ENCODE measurements at regions not wholly inside any gene's neighbourhood (a gene's known extent, or its start where the extent isn't known, plus 50 kb on each side); places are given as distances from the start of the nearest gene placed in this dataset.
A peak's percentile ranks its signal among the peaks of the same experiment; 100 is the strongest.

GRCh38 chr7:110486549-110486948 lies 604.4 kb upstream of the LRRN3 start:
- H3K27me3 ChIP-seq (ENCODE audit: low read length), result no peaks in the 10 kb centered on the region
- DNase-seq (no peak), ATAC-seq (no peak)
- H2AFZ ChIP-seq (ENCODE audit: low read length), result no peak overlapping the region
- no peak overlapping the region for H3K4me3 ChIP-seq (ENCODE audit: low read length)
- TF ChIP-seq, protein P1, sequence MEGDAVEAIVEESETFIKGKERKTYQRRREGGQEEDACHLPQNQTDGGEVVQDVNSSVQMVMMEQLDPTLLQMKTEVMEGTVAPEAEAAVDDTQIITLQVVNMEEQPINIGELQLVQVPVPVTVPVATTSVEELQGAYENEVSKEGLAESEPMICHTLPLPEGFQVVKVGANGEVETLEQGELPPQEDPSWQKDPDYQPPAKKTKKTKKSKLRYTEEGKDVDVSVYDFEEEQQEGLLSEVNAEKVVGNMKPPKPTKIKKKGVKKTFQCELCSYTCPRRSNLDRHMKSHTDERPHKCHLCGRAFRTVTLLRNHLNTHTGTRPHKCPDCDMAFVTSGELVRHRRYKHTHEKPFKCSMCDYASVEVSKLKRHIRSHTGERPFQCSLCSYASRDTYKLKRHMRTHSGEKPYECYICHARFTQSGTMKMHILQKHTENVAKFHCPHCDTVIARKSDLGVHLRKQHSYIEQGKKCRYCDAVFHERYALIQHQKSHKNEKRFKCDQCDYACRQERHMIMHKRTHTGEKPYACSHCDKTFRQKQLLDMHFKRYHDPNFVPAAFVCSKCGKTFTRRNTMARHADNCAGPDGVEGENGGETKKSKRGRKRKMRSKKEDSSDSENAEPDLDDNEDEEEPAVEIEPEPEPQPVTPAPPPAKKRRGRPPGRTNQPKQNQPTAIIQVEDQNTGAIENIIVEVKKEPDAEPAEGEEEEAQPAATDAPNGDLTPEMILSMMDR (conservative IDR thresholded peaks at IDR 0.05; ENCODE audit: low read depth, low read length), result no peak
- TF ChIP-seq EZH2phosphoT487 (IDR thresholded peaks at IDR 0.05; ENCODE audit: borderline replicate concordance, low read length) (no peak), EZH2 (IDR thresholded peaks at IDR 0.05; ENCODE audit: low read length, unreplicated experiment) (no peak)
- H3K4me1 ChIP-seq (ENCODE audit: insufficient read depth, low read length), result no peaks in the 10 kb centered on the region
- no peaks in the 10 kb centered on the region for H3K36me3 ChIP-seq (ENCODE audit: low read depth, low read length)
- no peaks in the 10 kb centered on the region for H3K9me3 ChIP-seq (ENCODE audit: low read length)
- H4K20me1 ChIP-seq (ENCODE audit: low read length), result no peaks in the 10 kb centered on the region
- no peaks in the 10 kb centered on the region; the same call in 1 of the 2 replicates for H3K9me2 ChIP-seq (replicated peaks; ENCODE audit: low read length)
- ChIA-PET POLR2A (ENCODE audit: unreplicated experiment) (no interaction called here), CTCF (no interaction called here)
- no peak overlapping the region for H3K27ac ChIP-seq (ENCODE audit: low read length)
- intact Hi-C loops (cut with micrococcal nuclease), result no loop called here
- H3F3A ChIP-seq (ENCODE audit: low read length, unreplicated experiment), result no peaks in the 10 kb centered on the region
- no peaks in the 10 kb centered on the region for H3K79me2 ChIP-seq (ENCODE audit: low read length)
- BruUV-seq (replicated peaks), result no TSS peak
- no peak overlapping the region for H3K9ac ChIP-seq (ENCODE audit: low read length)
- H3K4me2 ChIP-seq (ENCODE audit: low read length), result no peak overlapping the region

DNA sequence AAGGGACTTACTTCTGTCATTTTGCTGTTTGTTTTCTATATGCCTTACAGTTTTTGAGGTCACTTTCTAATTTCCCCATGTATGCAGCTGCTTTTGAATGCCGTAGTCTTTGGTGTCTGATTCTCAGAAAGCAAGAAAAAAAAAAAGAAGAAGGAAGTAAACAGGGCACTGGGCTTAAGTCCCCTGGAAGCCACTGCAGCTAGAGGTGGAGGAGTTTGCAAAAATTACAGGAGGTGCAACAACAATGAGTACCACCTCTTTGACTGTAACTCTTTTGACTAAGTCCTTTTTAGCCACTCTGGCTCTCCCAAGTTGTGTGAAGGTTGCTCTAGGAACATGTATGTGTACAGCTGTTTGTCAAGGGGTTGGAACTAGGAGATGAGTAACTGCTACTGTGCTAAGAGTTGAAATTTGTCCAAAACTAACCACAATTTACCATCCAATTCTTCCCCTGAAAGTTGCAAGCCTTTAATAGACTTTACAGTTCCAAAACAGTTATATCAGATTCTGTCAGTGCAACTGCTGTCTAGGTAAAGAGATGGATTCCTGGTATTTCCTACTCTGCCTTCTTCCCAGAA lies 588.0 kb upstream of the LRRN3 start:
- peak; percentile 37 for DNase-seq
- Histone ChIP-seq H3K9me3 (ENCODE audit: low read length) (no peaks in the 10 kb centered on the region), H3K9ac (ENCODE audit: low read length) (no peak overlapping the region), H3K79me2 (ENCODE audit: low read length) (no peaks in the 10 kb centered on the region), H3K27me3 (ENCODE audit: low read length) (no peaks in the 10 kb centered on the region), H3K4me3 (ENCODE audit: low read length) (no peak overlapping the region), H4K20me1 (ENCODE audit: low read length) (no peaks in the 10 kb centered on the region), H3K36me3 (ENCODE audit: low read depth, low read length) (no peaks in the 10 kb centered on the region), H3K9me2 (replicated peaks; ENCODE audit: low read length) (no peaks in the 10 kb centered on the region), H2AFZ (ENCODE audit: low read length) (no peak overlapping the region), H3K4me2 (ENCODE audit: low read length) (no peak overlapping the region), H3K27ac (ENCODE audit: low read length) (no peak overlapping the region), H3F3A (ENCODE audit: low read length, unreplicated experiment) (no peaks in the 10 kb centered on the region), H3K4me1 (ENCODE audit: insufficient read depth, low read length) (no peaks in the 10 kb centered on the region)
- BruUV-seq (replicated peaks), result no TSS peak
- ChIA-PET POLR2A (ENCODE audit: unreplicated experiment) (no interaction called here), CTCF (no interaction called here)
- intact Hi-C loops (cut with micrococcal nuclease), result no loop called here
- TF ChIP-seq EZH2phosphoT487 (IDR thresholded peaks at IDR 0.05; ENCODE audit: borderline replicate concordance, low read length), result no peak
- TF ChIP-seq, protein P1 (conservative IDR thresholded peaks at IDR 0.05; ENCODE audit: low read depth, low read length), result no peak
- no peak for TF ChIP-seq EZH2 (IDR thresholded peaks at IDR 0.05; ENCODE audit: low read length, unreplicated experiment)
- ATAC-seq, result peak; percentile 99

DNA sequence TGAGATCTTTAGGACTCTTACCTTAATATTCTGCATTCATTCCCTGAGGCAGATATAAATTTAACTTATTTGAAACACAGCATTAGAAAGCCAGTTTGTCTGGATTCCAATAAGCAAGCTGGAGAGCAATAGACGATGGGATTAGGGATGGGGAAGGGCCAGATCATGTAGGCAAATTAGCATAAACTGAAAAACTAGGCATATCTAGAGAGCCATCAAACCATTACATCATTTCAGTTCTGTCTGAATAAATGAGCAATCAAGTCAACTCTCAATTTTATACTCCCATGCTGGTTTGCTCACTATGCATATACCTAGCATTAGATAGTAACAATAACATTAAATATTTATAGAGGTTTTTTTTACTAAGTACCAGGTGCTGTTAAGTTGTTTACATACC lies 583.6 kb upstream of the LRRN3 start:
- no peaks in the 10 kb centered on the region for H3K27me3 ChIP-seq (ENCODE audit: low read length)
- no peaks in the 10 kb centered on the region for H3F3A ChIP-seq (ENCODE audit: low read length, unreplicated experiment)
- no peak overlapping the region for H3K27ac ChIP-seq (ENCODE audit: low read length)
- no peaks in the 10 kb centered on the region for H3K9me3 ChIP-seq (ENCODE audit: low read length)
- no peak overlapping the region for H3K9ac ChIP-seq (ENCODE audit: low read length)
- H3K36me3 ChIP-seq (ENCODE audit: low read depth, low read length), result no peaks in the 10 kb centered on the region
- TF ChIP-seq EZH2phosphoT487 (IDR thresholded peaks at IDR 0.05; ENCODE audit: borderline replicate concordance, low read length) (no peak), EZH2 (IDR thresholded peaks at IDR 0.05; ENCODE audit: low read length, unreplicated experiment) (no peak)
- TF ChIP-seq, protein P1 (conservative IDR thresholded peaks at IDR 0.05; ENCODE audit: low read depth, low read length), result no peak
- H4K20me1 ChIP-seq (ENCODE audit: low read length), result no peaks in the 10 kb centered on the region
- ChIA-PET POLR2A (ENCODE audit: unreplicated experiment) (no interaction called here), CTCF (interaction anchor here (0.7 kb wide), 1 partner anchor 444 kb away, joined by 3 read pairs; no protein-coding TSS in a partner anchor)
- intact Hi-C loops (cut with micrococcal nuclease), result no loop called here
- no peak overlapping the region for H2AFZ ChIP-seq (ENCODE audit: low read length)
- no peak overlapping the region for H3K4me3 ChIP-seq (ENCODE audit: low read length)
- DNase-seq (no peak), ATAC-seq (0 out of 2 replicates have a peak, but pooled peaks have one; percentile 10)
- no peaks in the 10 kb centered on the region for H3K79me2 ChIP-seq (ENCODE audit: low read length)
- no peak overlapping the region for H3K4me2 ChIP-seq (ENCODE audit: low read length)
- no peaks in the 10 kb centered on the region for H3K4me1 ChIP-seq (ENCODE audit: insufficient read depth, low read length)
- BruUV-seq (replicated peaks), result no TSS peak
- no peaks in the 10 kb centered on the region for H3K9me2 ChIP-seq (replicated peaks; ENCODE audit: low read length)

All from PC-3 (cell line).